ENCODE measurements at regions not wholly inside any gene's neighbourhood (a gene's known extent, or its start where the extent isn't known, plus 50 kb on each side); places are given as distances from the start of the nearest gene placed in this dataset.

DNA sequence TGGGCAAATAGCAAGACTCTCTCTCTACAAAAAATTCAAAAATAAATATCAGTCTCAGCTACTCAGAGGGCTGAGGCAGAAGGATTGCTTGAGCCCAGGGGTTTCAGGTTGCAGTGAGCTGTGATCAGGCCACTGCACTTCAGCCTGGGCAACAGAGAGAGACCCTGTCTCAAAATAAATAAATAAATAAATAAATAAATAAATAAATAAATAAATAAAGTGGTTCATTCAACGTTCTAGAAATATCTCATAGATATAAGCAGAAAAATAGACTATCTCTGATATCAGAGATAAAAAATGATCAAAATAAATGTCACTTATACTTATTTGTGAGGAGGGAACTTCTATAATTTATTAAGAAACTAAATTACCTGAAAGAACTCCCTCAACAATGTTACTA lies 480.9 kb downstream of the FBXO15 start:
- Mint-ChIP-seq H3K9me3 (peaks cover 0 to 7% (median 3%) of the 10 kb centered on the region in 7 donors), H3K27me3 (ENCODE audit: low read depth in 3 of 3) (peaks cover 0 to 4% (median 4%) of the 10 kb centered on the region in 3 donors), H3K27ac (no peak overlapping the region), H3K36me3 (no peaks in the 10 kb centered on the region), H3K4me3 (no peak overlapping the region), H3K4me1 (no peaks in the 10 kb centered on the region)
- no peaks in the 10 kb centered on the region for H4K20me1 ChIP-seq (ENCODE audit: insufficient read depth, low read length)
- no peaks in the 10 kb centered on the region for H3K27me3 ChIP-seq (ENCODE audit: control insufficient read depth in 2 of 2, insufficient read depth in 2 of 2, low read length in 2 of 2)
- no peak overlapping the region for H3K4me3 ChIP-seq (replicated peaks in 1 of 3; ENCODE audit: low read depth in 2 of 3, low read length in 3 of 3)
- no CpG with 5 or more reads among the region's 1 CpG for WGBS (ENCODE audit: insufficient coverage)
- TF ChIP-seq, protein P1, sequence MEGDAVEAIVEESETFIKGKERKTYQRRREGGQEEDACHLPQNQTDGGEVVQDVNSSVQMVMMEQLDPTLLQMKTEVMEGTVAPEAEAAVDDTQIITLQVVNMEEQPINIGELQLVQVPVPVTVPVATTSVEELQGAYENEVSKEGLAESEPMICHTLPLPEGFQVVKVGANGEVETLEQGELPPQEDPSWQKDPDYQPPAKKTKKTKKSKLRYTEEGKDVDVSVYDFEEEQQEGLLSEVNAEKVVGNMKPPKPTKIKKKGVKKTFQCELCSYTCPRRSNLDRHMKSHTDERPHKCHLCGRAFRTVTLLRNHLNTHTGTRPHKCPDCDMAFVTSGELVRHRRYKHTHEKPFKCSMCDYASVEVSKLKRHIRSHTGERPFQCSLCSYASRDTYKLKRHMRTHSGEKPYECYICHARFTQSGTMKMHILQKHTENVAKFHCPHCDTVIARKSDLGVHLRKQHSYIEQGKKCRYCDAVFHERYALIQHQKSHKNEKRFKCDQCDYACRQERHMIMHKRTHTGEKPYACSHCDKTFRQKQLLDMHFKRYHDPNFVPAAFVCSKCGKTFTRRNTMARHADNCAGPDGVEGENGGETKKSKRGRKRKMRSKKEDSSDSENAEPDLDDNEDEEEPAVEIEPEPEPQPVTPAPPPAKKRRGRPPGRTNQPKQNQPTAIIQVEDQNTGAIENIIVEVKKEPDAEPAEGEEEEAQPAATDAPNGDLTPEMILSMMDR (IDR thresholded peaks at IDR 0.05), result no peak
- no peaks in the 10 kb centered on the region for H3K79me2 ChIP-seq (ENCODE audit: insufficient read depth, low read length)
- no peaks in the 10 kb centered on the region for H3K4me1 ChIP-seq (ENCODE audit: control insufficient read depth in 1 of 2, insufficient read depth in 2 of 2, low read length in 2 of 2)
- H3K9ac ChIP-seq (ENCODE audit: insufficient read depth, low read length, poor library complexity, severe bottlenecking), result no peak overlapping the region
- no peaks in the 10 kb centered on the region for H3K9me3 ChIP-seq (replicated peaks in 1 of 2; ENCODE audit: control insufficient read depth in 1 of 2, insufficient read depth in 1 of 2, low read length in 2 of 2)
- H2AFZ ChIP-seq (ENCODE audit: insufficient read depth, low read depth, low read length, poor library complexity, severe bottlenecking), result no peak overlapping the region
- H3K4me2 ChIP-seq (replicated peaks; ENCODE audit: extremely low read depth, low read length, poor library complexity, severe bottlenecking), result no peak overlapping the region
- H3K27ac ChIP-seq (ENCODE audit: low read depth in 1 of 2, low read length in 2 of 2), result no peak overlapping the region
- intact Hi-C loops (cut with micrococcal nuclease), result no loop called here
- no peaks in the 10 kb centered on the region for H3K36me3 ChIP-seq (replicated peaks in 1 of 2; ENCODE audit: control insufficient read depth in 1 of 2, insufficient read depth in 2 of 2, low read length in 2 of 2)
- no peak for DNase-seq

DNA sequence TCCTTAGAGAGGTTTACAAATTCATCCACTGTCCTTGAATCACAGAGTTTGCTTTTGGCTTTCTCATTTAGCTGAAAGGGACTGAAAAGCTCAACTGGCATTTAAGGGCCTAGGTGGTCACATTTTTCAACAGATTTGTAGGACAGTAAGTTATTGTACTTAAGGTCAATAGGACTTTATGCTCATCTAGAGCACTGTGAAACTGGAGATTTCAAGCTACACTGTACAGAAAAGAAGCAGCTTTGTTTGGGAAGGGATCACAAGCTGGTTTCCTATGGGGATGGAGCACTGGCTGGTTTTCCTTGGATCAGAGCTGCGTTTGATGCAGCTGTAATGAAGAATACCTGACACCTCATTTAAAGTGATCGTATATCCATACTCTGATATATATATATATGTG lies 482.7 kb downstream of the FBXO15 start:
- no peaks in the 10 kb centered on the region for H3K36me3 ChIP-seq (replicated peaks in 1 of 2; ENCODE audit: control insufficient read depth in 1 of 2, insufficient read depth in 2 of 2, low read length in 2 of 2)
- Mint-ChIP-seq H3K4me1 (no peaks in the 10 kb centered on the region), H3K4me3 (no peak overlapping the region), H3K36me3 (no peaks in the 10 kb centered on the region), H3K9me3 (peaks cover 0 to 7% (median 4%) of the 10 kb centered on the region in 7 donors), H3K27me3 (ENCODE audit: low read depth in 3 of 3) (peaks cover 0 to 4% (median 2%) of the 10 kb centered on the region in 3 donors), H3K27ac (no peak overlapping the region)
- H3K9ac ChIP-seq (ENCODE audit: insufficient read depth, low read length, poor library complexity, severe bottlenecking), result no peak overlapping the region
- H4K20me1 ChIP-seq (ENCODE audit: insufficient read depth, low read length), result no peaks in the 10 kb centered on the region
- TF ChIP-seq, protein P1 (IDR thresholded peaks at IDR 0.05), result no peak
- no peaks in the 10 kb centered on the region for H3K27me3 ChIP-seq (ENCODE audit: control insufficient read depth in 2 of 2, insufficient read depth in 2 of 2, low read length in 2 of 2)
- H3K4me1 ChIP-seq (ENCODE audit: control insufficient read depth in 1 of 2, insufficient read depth in 2 of 2, low read length in 2 of 2), result no peaks in the 10 kb centered on the region
- intact Hi-C loops (cut with micrococcal nuclease), result no loop called here
- DNase-seq, result no peak
- no peaks in the 10 kb centered on the region for H3K79me2 ChIP-seq (ENCODE audit: insufficient read depth, low read length)
- no peaks in the 10 kb centered on the region for H3K9me3 ChIP-seq (replicated peaks in 1 of 2; ENCODE audit: control insufficient read depth in 1 of 2, insufficient read depth in 1 of 2, low read length in 2 of 2)
- WGBS (ENCODE audit: insufficient coverage), result no CpG with 5 or more reads among the region's 2 CpGs
- no peak overlapping the region for H2AFZ ChIP-seq (ENCODE audit: insufficient read depth, low read depth, low read length, poor library complexity, severe bottlenecking)
- no peak overlapping the region for H3K27ac ChIP-seq (ENCODE audit: low read depth in 1 of 2, low read length in 2 of 2)
- H3K4me2 ChIP-seq (replicated peaks; ENCODE audit: extremely low read depth, low read length, poor library complexity, severe bottlenecking), result no peak overlapping the region
- no peak overlapping the region for H3K4me3 ChIP-seq (replicated peaks in 1 of 3; ENCODE audit: low read depth in 2 of 3, low read length in 3 of 3)

Data from CD14-positive monocyte (primary cell).